Left ventricle myocardium inferior (tissue), 1 donor: ENCODE measurements at regions not wholly inside any gene's neighbourhood (a gene's known extent, or its start where the extent isn't known, plus 50 kb on each side); places are given as distances from the start of the nearest gene placed in this dataset.
"Not testable (repeated sequence)": the region's sequence is repeated elsewhere in the genome, so short reads cannot be mapped to it uniquely, and the experiment has no call there.

Experiments
- DNase-seq: peaks from one replicate; pipeline ENCODE4 v3.0.0-alpha.2; 2020
- H3K27ac ChIP-seq: fragments of 200-600 bp; replicated peaks from 2 replicates; pipeline ENCODE4 v1.8.0; 2021
- H3K27me3 ChIP-seq: fragments of 200-600 bp; 2 replicates; pipeline ENCODE4 v1.8.0; 2021; ENCODE audit warnings: low read depth
- H3K36me3 ChIP-seq: fragments of 200-600 bp; 2 replicates; pipeline ENCODE4 v1.8.0; 2021
- H3K4me1 ChIP-seq: fragments of 200-600 bp; 2 replicates; pipeline ENCODE4 v1.8.0; 2021
- H3K4me3 ChIP-seq: fragments of 200-600 bp; 2 replicates; pipeline ENCODE4 v1.8.0; 2021; ENCODE audit warnings: mild to moderate bottlenecking, moderate library complexity
- H3K9me3 ChIP-seq: fragments of 200-600 bp; replicated peaks from 2 replicates; pipeline ENCODE4 v1.8.0; 2021
- CTCF ChIP-seq: fragments of 200-600 bp; IDR thresholded peaks from 2 replicates; pipeline ENCODE4 v1.8.0; 2021; ENCODE audit warnings: antibody characterized with exemption, mild to moderate bottlenecking, borderline replicate concordance
- intact Hi-C: fragments of 100-400 bp; cut with micrococcal nuclease; formaldehyde crosslinking; loops from one replicate; pipeline ENCODE4 v1.11.0; 2022
- donor health status: DM: no; HTN: yes; CAD: no; lungs with severe emphysema.

- intact Hi-C loops, H3K4me3 ChIP-seq, H3K27ac ChIP-seq, H3K9me3 ChIP-seq, DNase-seq, H3K27me3 ChIP-seq, H3K4me1 ChIP-seq, H3K36me3 ChIP-seq: not testable (repeated sequence)
Measured at GRCh38 chr5:99471726-99472125, 542.9 kb upstream of the CHD1 start.

GRCh38 chr5:99471178-99471577, 542.4 kb upstream of the CHD1 start:
- H3K4me1 ChIP-seq, intact Hi-C loops, DNase-seq, H3K9me3 ChIP-seq, H3K4me3 ChIP-seq, H3K27me3 ChIP-seq, H3K36me3 ChIP-seq, H3K27ac ChIP-seq: not testable (repeated sequence)

- H3K9me3 ChIP-seq, DNase-seq, intact Hi-C loops, H3K27ac ChIP-seq, H3K27me3 ChIP-seq, H3K36me3 ChIP-seq, H3K4me3 ChIP-seq, H3K4me1 ChIP-seq: not testable (repeated sequence)
Measured at GRCh38 chr5:99470636-99471035, 541.8 kb upstream of the CHD1 start.

GRCh38 chr5:99460701-99461100, 531.9 kb upstream of the CHD1 start:
- intact Hi-C loops, result no loop called here
- Histone ChIP-seq H3K27me3 (no peaks in the 10 kb centered on the region), H3K9me3 (no peaks in the 10 kb centered on the region), H3K27ac (no peak overlapping the region), H3K4me3 (no peak overlapping the region), H3K36me3 (no peaks in the 10 kb centered on the region), H3K4me1 (no peaks in the 10 kb centered on the region)
- TF ChIP-seq CTCF, result no peak
- DNase-seq, result no peak

GRCh38 chr5:99453196-99453595, 524.4 kb upstream of the CHD1 start:
- no peak for TF ChIP-seq CTCF
- DNase-seq, result no peak
- Histone ChIP-seq H3K27ac (no peak overlapping the region), H3K9me3 (no peaks in the 10 kb centered on the region), H3K27me3 (no peaks in the 10 kb centered on the region), H3K4me3 (no peak overlapping the region), H3K36me3 (no peaks in the 10 kb centered on the region), H3K4me1 (no peaks in the 10 kb centered on the region)
- intact Hi-C loops, result no loop called here

GRCh38 chr5:99449786-99450185, 521.0 kb upstream of the CHD1 start:
- Histone ChIP-seq H3K4me1 (no peaks in the 10 kb centered on the region), H3K9me3 (no peaks in the 10 kb centered on the region), H3K27me3 (no peaks in the 10 kb centered on the region), H3K4me3 (no peak overlapping the region), H3K36me3 (no peaks in the 10 kb centered on the region), H3K27ac (no peak overlapping the region)
- TF ChIP-seq CTCF, result no peak
- DNase-seq, result no peak
- intact Hi-C loops, result no loop called here

GRCh38 chr5:99445805-99446204, 517.0 kb upstream of the CHD1 start:
- no peaks in the 10 kb centered on the region for H3K9me3 ChIP-seq
- H3K4me3 ChIP-seq, result no peak overlapping the region
- no peak for TF ChIP-seq CTCF
- no peaks in the 10 kb centered on the region for H3K36me3 ChIP-seq
- no peak for DNase-seq
- no peaks in the 10 kb centered on the region for H3K27me3 ChIP-seq
- intact Hi-C loops, result no loop called here
- no peaks in the 10 kb centered on the region for H3K4me1 ChIP-seq
- no peak overlapping the region for H3K27ac ChIP-seq
